Fibroblast of skin of back (primary cell): ENCODE measurements at regions not wholly inside any gene's neighbourhood (a gene's known extent, or its start where the extent isn't known, plus 50 kb on each side); places are given as distances from the start of the nearest gene placed in this dataset.

Experiments
- DNase-seq: peaks from one replicate; pipeline ENCODE4 v3.0.0-alpha.2; 2013

GRCh38 chr10:89153971-89154370 lies 53.1 kb downstream of the CH25H start:
- DNase-seq, result no peak

GRCh38 chr10:89153116-89153515 lies 54.0 kb downstream of the CH25H start:
- DNase-seq, result no peak

- peak; percentile 67 for DNase-seq
Observed at GRCh38 chr10:89151857-89152256, 55.3 kb downstream of the CH25H start.

GRCh38 chr10:89148061-89148460 lies 59.1 kb downstream of the CH25H start:
- DNase-seq, result no peak

GRCh38 chr10:89147256-89147655 lies 59.9 kb downstream of the CH25H start:
- peak; percentile 71 for DNase-seq

- no peak for DNase-seq
Observed at GRCh38 chr10:89144836-89145235, 62.3 kb downstream of the CH25H start.

- DNase-seq, result no peak
Observed at GRCh38 chr10:89142590-89142989, 64.5 kb downstream of the CH25H start.

- no peak for DNase-seq
Observed at GRCh38 chr10:89138755-89139490, 68.2 kb downstream of the CH25H start.

GRCh38 chr10:89134963-89135362 lies 72.2 kb downstream of the CH25H start:
- DNase-seq, result no peak

GRCh38 chr10:89129911-89130310 lies 77.2 kb downstream of the CH25H start:
- DNase-seq, result peak; percentile 87

GRCh38 chr10:89122433-89123051 lies 84.6 kb downstream of the CH25H start:
- no peak for DNase-seq

GRCh38 chr10:89121764-89122020 lies 85.4 kb downstream of the CH25H start:
- no peak for DNase-seq

- peak; percentile 52 for DNase-seq
Observed at GRCh38 chr10:89120931-89121763, 86.0 kb downstream of the CH25H start.

- no peak for DNase-seq
Observed at GRCh38 chr10:89119651-89120050, 87.5 kb downstream of the CH25H start.

GRCh38 chr10:89118091-89118490 lies 89.0 kb downstream of the CH25H start:
- peak; percentile 71 for DNase-seq

- peak; percentile 96 for DNase-seq
Observed at GRCh38 chr10:89115876-89116627, 91.1 kb downstream of the CH25H start.

GRCh38 chr10:89114846-89115625 lies 92.1 kb downstream of the CH25H start:
- peak; percentile 77 for DNase-seq

GRCh38 chr10:89102735-89103134 lies 104.4 kb downstream of the CH25H start:
- DNase-seq, result no peak

- DNase-seq, result no peak
Observed at GRCh38 chr10:89101943-89102342, 105.2 kb downstream of the CH25H start.

- DNase-seq, result no peak
Observed at GRCh38 chr10:89100680-89101079, 106.4 kb downstream of the CH25H start.

GRCh38 chr10:89097226-89097625 lies 106.6 kb downstream of the FAS start:
- DNase-seq, result no peak

GRCh38 chr10:89095701-89096391 lies 105.2 kb downstream of the FAS start:
- no peak for DNase-seq
